ENCODE measurements at regions not wholly inside any gene's neighbourhood (a gene's known extent, or its start where the extent isn't known, plus 50 kb on each side); places are given as distances from the start of the nearest gene placed in this dataset.

GRCh38 chr2:78175645-78176044 is 653.5 kb upstream of the LRRTM4 start:
- TF ChIP-seq CTCF (conservative IDR thresholded peaks at IDR 0.05 in 1 of 2, IDR thresholded peaks at IDR 0.05 in 1 of 2; ENCODE audit: low read depth in 1 of 2, low read length in 2 of 2) = no peak
- TF ChIP-seq EZH2 (IDR thresholded peaks at IDR 0.05; ENCODE audit: low read length, missing control alignments) = no peak
- no peak overlapping the region for H2AFZ ChIP-seq (ENCODE audit: low read length)
- no peak overlapping the region for H3K4me3 ChIP-seq (replicated peaks in 1 of 4; ENCODE audit: control extremely low read depth in 1 of 4, insufficient read depth in 1 of 4, low read depth in 3 of 4, low read length in 4 of 4)
- no peak overlapping the region for H3K4me2 ChIP-seq (ENCODE audit: extremely low read depth, insufficient read depth, low read length)
- no peaks in the 10 kb centered on the region for H4K20me1 ChIP-seq (ENCODE audit: control insufficient read depth, extremely low read depth, insufficient read depth, low read length)
- no peak overlapping the region for H3K27ac ChIP-seq (ENCODE audit: insufficient read depth, low read length)
- DNase-seq (ENCODE audit: low read depth in 2 of 2) = no peak
- H3K4me1 ChIP-seq (ENCODE audit: control insufficient read depth, extremely low read depth, insufficient read depth, low read length) = no peaks in the 10 kb centered on the region
- no peak overlapping the region for H3K9ac ChIP-seq (ENCODE audit: insufficient read depth, low read length)
- H3K9me3 ChIP-seq (ENCODE audit: control insufficient read depth, insufficient read depth, low read depth, low read length) = no peaks in the 10 kb centered on the region
- H3K36me3 ChIP-seq (ENCODE audit: control insufficient read depth, insufficient read depth, low read length) = no peaks in the 10 kb centered on the region
- no peaks in the 10 kb centered on the region for H3K27me3 ChIP-seq (ENCODE audit: control insufficient read depth, insufficient read depth, low read length)
- no peaks in the 10 kb centered on the region for H3K79me2 ChIP-seq (ENCODE audit: control insufficient read depth, insufficient read depth, low read length)

- Histone ChIP-seq H3K9me3 (ENCODE audit: control insufficient read depth, insufficient read depth, low read depth, low read length) (no peaks in the 10 kb centered on the region), H3K36me3 (ENCODE audit: control insufficient read depth, insufficient read depth, low read length) (no peaks in the 10 kb centered on the region)
These were observed 678.9 kb upstream of the LRRTM4 start for GRCh38 chr2:78201064-78201575.

GRCh38 chr2:78202366-78202765 is 680.2 kb upstream of the LRRTM4 start:
- TF ChIP-seq CTCF (conservative IDR thresholded peaks at IDR 0.05 in 1 of 2, IDR thresholded peaks at IDR 0.05 in 1 of 2; ENCODE audit: low read depth in 1 of 2, low read length in 2 of 2) (no peak), EZH2 (IDR thresholded peaks at IDR 0.05; ENCODE audit: low read length, missing control alignments) (no peak)
- Histone ChIP-seq H3K27ac (ENCODE audit: insufficient read depth, low read length) (no peak overlapping the region), H3K4me3 (replicated peaks in 1 of 4; ENCODE audit: control extremely low read depth in 1 of 4, insufficient read depth in 1 of 4, low read depth in 3 of 4, low read length in 4 of 4) (no peak overlapping the region), H3K9me3 (ENCODE audit: control insufficient read depth, insufficient read depth, low read depth, low read length) (no peaks in the 10 kb centered on the region), H3K36me3 (ENCODE audit: control insufficient read depth, insufficient read depth, low read length) (no peaks in the 10 kb centered on the region), H3K79me2 (ENCODE audit: control insufficient read depth, insufficient read depth, low read length) (no peaks in the 10 kb centered on the region), H2AFZ (ENCODE audit: low read length) (no peak overlapping the region), H3K4me1 (ENCODE audit: control insufficient read depth, extremely low read depth, insufficient read depth, low read length) (no peaks in the 10 kb centered on the region), H3K27me3 (ENCODE audit: control insufficient read depth, insufficient read depth, low read length) (no peaks in the 10 kb centered on the region), H3K9ac (ENCODE audit: insufficient read depth, low read length) (no peak overlapping the region), H4K20me1 (ENCODE audit: control insufficient read depth, extremely low read depth, insufficient read depth, low read length) (no peaks in the 10 kb centered on the region), H3K4me2 (ENCODE audit: extremely low read depth, insufficient read depth, low read length) (no peak overlapping the region)
- no peak for DNase-seq (ENCODE audit: low read depth in 2 of 2)

More at GRCh38 chr2:78201064-78201575, 678.9 kb upstream of the LRRTM4 start:
- DNase-seq (ENCODE audit: low read depth in 2 of 2) = no peak
- TF ChIP-seq EZH2 (IDR thresholded peaks at IDR 0.05; ENCODE audit: low read length, missing control alignments) = no peak
- TF ChIP-seq CTCF (conservative IDR thresholded peaks at IDR 0.05 in 1 of 2, IDR thresholded peaks at IDR 0.05 in 1 of 2; ENCODE audit: low read depth in 1 of 2, low read length in 2 of 2) = no peak
- no peaks in the 10 kb centered on the region for H3K4me1 ChIP-seq (ENCODE audit: control insufficient read depth, extremely low read depth, insufficient read depth, low read length)
- H4K20me1 ChIP-seq (ENCODE audit: control insufficient read depth, extremely low read depth, insufficient read depth, low read length) = no peaks in the 10 kb centered on the region
- H3K9ac ChIP-seq (ENCODE audit: insufficient read depth, low read length) = no peak overlapping the region
- no peak overlapping the region for H3K4me2 ChIP-seq (ENCODE audit: extremely low read depth, insufficient read depth, low read length)
- H3K27ac ChIP-seq (ENCODE audit: insufficient read depth, low read length) = no peak overlapping the region
- H3K4me3 ChIP-seq (replicated peaks in 1 of 4; ENCODE audit: control extremely low read depth in 1 of 4, insufficient read depth in 1 of 4, low read depth in 3 of 4, low read length in 4 of 4) = no peak overlapping the region
- H3K27me3 ChIP-seq (ENCODE audit: control insufficient read depth, insufficient read depth, low read length) = no peaks in the 10 kb centered on the region
- no peaks in the 10 kb centered on the region for H3K79me2 ChIP-seq (ENCODE audit: control insufficient read depth, insufficient read depth, low read length)
- no peak overlapping the region for H2AFZ ChIP-seq (ENCODE audit: low read length)
